Keratinocyte (primary cell): ENCODE measurements at regions not wholly inside any gene's neighbourhood (a gene's known extent, or its start where the extent isn't known, plus 50 kb on each side); places are given as distances from the start of the nearest gene placed in this dataset.

Experiments used
- EZH2 ChIP-seq: IDR thresholded peaks from one replicate; pipeline ENCODE4 v1.6.1; 2012; ENCODE audit warnings: inconsistent platforms, mild to moderate bottlenecking, low read length, moderate library complexity
- TF ChIP-seq, protein P1 (sequence below), 3 experiments: IDR thresholded peaks in 1 of 3; conservative IDR thresholded peaks in 1 of 3; optimal IDR thresholded peaks in 1 of 3; 2 replicates in 2 of 3; 3 replicates in 1 of 3; pipeline versions ENCODE3 to v1.5.1; 2011; ENCODE audit warnings: low read length in 3 of 3, mild to moderate bottlenecking in 3 of 3, moderate library complexity in 2 of 3, control low read depth in 1 of 3, inconsistent platforms in 1 of 3; ENCODE audit not compliant: insufficient read depth in 2 of 3; ENCODE audit errors: extremely low read depth in 1 of 3

- TF ChIP-seq, protein P1, sequence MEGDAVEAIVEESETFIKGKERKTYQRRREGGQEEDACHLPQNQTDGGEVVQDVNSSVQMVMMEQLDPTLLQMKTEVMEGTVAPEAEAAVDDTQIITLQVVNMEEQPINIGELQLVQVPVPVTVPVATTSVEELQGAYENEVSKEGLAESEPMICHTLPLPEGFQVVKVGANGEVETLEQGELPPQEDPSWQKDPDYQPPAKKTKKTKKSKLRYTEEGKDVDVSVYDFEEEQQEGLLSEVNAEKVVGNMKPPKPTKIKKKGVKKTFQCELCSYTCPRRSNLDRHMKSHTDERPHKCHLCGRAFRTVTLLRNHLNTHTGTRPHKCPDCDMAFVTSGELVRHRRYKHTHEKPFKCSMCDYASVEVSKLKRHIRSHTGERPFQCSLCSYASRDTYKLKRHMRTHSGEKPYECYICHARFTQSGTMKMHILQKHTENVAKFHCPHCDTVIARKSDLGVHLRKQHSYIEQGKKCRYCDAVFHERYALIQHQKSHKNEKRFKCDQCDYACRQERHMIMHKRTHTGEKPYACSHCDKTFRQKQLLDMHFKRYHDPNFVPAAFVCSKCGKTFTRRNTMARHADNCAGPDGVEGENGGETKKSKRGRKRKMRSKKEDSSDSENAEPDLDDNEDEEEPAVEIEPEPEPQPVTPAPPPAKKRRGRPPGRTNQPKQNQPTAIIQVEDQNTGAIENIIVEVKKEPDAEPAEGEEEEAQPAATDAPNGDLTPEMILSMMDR (optimal IDR thresholded peaks at IDR 0.05 in 1 of 3, IDR thresholded peaks at IDR 0.05 in 1 of 3, conservative IDR thresholded peaks at IDR 0.05 in 1 of 3; ENCODE audit: extremely low read depth in 1 of 3, insufficient read depth in 2 of 3, low read length in 3 of 3) = no peak
- TF ChIP-seq EZH2 = no peak
Observed at GRCh38 chr2:120922571-120923332, 187.1 kb downstream of the GLI2 start.
